ENCODE measurements at regions not wholly inside any gene's neighbourhood (a gene's known extent, or its start where the extent isn't known, plus 50 kb on each side); places are given as distances from the start of the nearest gene placed in this dataset.

DNA sequence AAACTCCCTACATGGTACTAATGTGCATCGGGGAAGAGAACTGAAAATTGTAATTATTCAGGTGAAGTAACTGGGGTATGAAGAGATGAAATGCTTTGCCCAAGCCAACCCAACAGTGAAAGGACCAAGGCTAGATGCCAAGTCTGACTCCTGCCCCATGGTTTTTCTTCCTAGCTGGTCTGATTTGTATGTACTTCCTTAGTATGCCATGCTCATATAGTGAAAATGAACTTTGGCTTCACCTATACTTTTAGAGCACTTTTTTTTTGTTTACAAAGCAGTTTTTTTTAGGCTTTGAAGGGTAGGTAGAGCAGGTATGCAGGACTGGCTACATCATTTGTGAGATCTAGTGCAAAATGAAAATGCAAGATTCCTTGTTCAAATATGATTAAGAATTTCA is 359.4 kb upstream of the RIOK2 start:
- no peak for TF ChIP-seq GATA2 (IDR thresholded peaks at IDR 0.05; ENCODE audit: low read depth, low read length)
- TF ChIP-seq GATA3 (IDR thresholded peaks at IDR 0.05; ENCODE audit: low read depth, low read length): no peak

Measured in SH-SY5Y (cell line).